H9 (cell line): ENCODE measurements at regions not wholly inside any gene's neighbourhood (a gene's known extent, or its start where the extent isn't known, plus 50 kb on each side); places are given as distances from the start of the nearest gene placed in this dataset.

Source experiments
- DNase-seq: peaks from one replicate; pipeline ENCODE4 v3.0.0-alpha.2; 2017
- H2AFZ ChIP-seq: one replicate; pipeline ENCODE4 v1.6.1; 2013; ENCODE audit warnings: mild to moderate bottlenecking, low read length, control low read depth, moderate library complexity
- H2AK5ac ChIP-seq: 2 replicates; pipeline ENCODE4 v1.6.1; 2013; ENCODE audit warnings: low read length, control low read depth, mixed read lengths; ENCODE audit not compliant: insufficient read length
- H2BK120ac ChIP-seq: one replicate; pipeline ENCODE4 v1.6.1; 2013; ENCODE audit warnings: low read depth, mild to moderate bottlenecking, low read length, control low read depth, inconsistent platforms; ENCODE audit not compliant: poor library complexity, severe bottlenecking
- H2BK12ac ChIP-seq: 2 replicates; pipeline ENCODE4 v1.6.1; 2013; ENCODE audit warnings: low read length, control low read depth, mixed read lengths, low read depth; ENCODE audit not compliant: insufficient read length
- H2BK15ac ChIP-seq: 2 replicates; pipeline ENCODE4 v1.6.1; 2013; ENCODE audit warnings: low read depth, low read length, control low read depth
- H2BK20ac ChIP-seq: one replicate; pipeline ENCODE4 v1.6.1; 2013; ENCODE audit warnings: low read depth, mild to moderate bottlenecking, low read length, control low read depth, inconsistent platforms; ENCODE audit not compliant: poor library complexity, severe bottlenecking
- H2BK5ac ChIP-seq: 2 replicates; pipeline ENCODE4 v1.6.1; 2013; ENCODE audit warnings: low read length, control low read depth, mixed read lengths; ENCODE audit not compliant: insufficient read length
- H3K14ac ChIP-seq: 2 replicates; pipeline ENCODE4 v1.6.1; 2013; ENCODE audit warnings: low read length, control low read depth; ENCODE audit not compliant: insufficient read depth
- H3K18ac ChIP-seq: 2 replicates; pipeline ENCODE4 v1.6.1; 2013; ENCODE audit warnings: low read depth, mild to moderate bottlenecking, mixed read lengths, low read length, control low read depth; ENCODE audit not compliant: insufficient read length
- H3K23ac ChIP-seq: 2 replicates; pipeline ENCODE4 v1.6.1; 2013; ENCODE audit warnings: low read length, control low read depth, mixed read lengths, low read depth; ENCODE audit not compliant: insufficient read length
- H3K23me2 ChIP-seq: 2 replicates; pipeline ENCODE4 v1.6.1; 2013; ENCODE audit warnings: low read depth, mild to moderate bottlenecking, mixed read lengths, low read length, control low read depth; ENCODE audit not compliant: insufficient read length, poor library complexity, severe bottlenecking
- H3K27ac ChIP-seq: 2 replicates; pipeline ENCODE4 v1.5.1; 2013; ENCODE audit warnings: low read length, control low read depth, mixed read lengths, low read depth; ENCODE audit not compliant: insufficient read length
- H3K27me3 ChIP-seq: 2 replicates; pipeline ENCODE4 v1.6.1; 2013; ENCODE audit warnings: low read length, control low read depth, inconsistent platforms; ENCODE audit not compliant: insufficient read depth
- H3K4ac ChIP-seq: 2 replicates; pipeline ENCODE4 v1.6.1; 2013; ENCODE audit warnings: low read depth, mild to moderate bottlenecking, control low read depth, inconsistent platforms, low read length, moderate library complexity
- H3K4me1 ChIP-seq: 2 replicates; pipeline ENCODE4 v1.6.1; 2013; ENCODE audit warnings: low read length, control low read depth, inconsistent platforms; ENCODE audit not compliant: insufficient read depth
- H3K4me2 ChIP-seq: 2 replicates; pipeline ENCODE4 v1.6.1; 2013; ENCODE audit warnings: low read length, control low read depth, mixed read lengths; ENCODE audit not compliant: insufficient read length, insufficient read depth
- H3K56ac ChIP-seq: 2 replicates; pipeline ENCODE4 v1.6.1; 2013; ENCODE audit warnings: low read depth, mild to moderate bottlenecking, mixed read lengths, low read length, control low read depth; ENCODE audit not compliant: insufficient read length
- H3K79me1 ChIP-seq: 2 replicates; pipeline ENCODE4 v1.6.1; 2013; ENCODE audit warnings: low read depth, mild to moderate bottlenecking, moderate library complexity, low read length, control low read depth, inconsistent platforms; ENCODE audit not compliant: insufficient read depth, poor library complexity, severe bottlenecking
- H3K79me2 ChIP-seq: 2 replicates; pipeline ENCODE4 v1.6.1; 2013; ENCODE audit warnings: low read length, control low read depth, inconsistent platforms; ENCODE audit not compliant: insufficient read depth
- H3K9ac ChIP-seq: 2 replicates; pipeline ENCODE4 v1.6.1; 2013; ENCODE audit warnings: low read length, control low read depth, mixed read lengths; ENCODE audit not compliant: insufficient read length; ENCODE audit errors: extremely low read depth
- H3K9me3 ChIP-seq: one replicate; pipeline ENCODE4 v1.6.1; 2013; ENCODE audit warnings: low read depth, low read length, inconsistent platforms; ENCODE audit not compliant: control insufficient read depth
- H3T11ph ChIP-seq: one replicate; pipeline ENCODE4 v1.6.1; 2013; ENCODE audit warnings: mild to moderate bottlenecking, low read length, control low read depth, inconsistent platforms
- H4K20me1 ChIP-seq: one replicate; pipeline ENCODE4 v1.6.1; 2013; ENCODE audit not compliant: control insufficient read depth, insufficient read length, insufficient read depth
- H4K5ac ChIP-seq: 2 replicates; pipeline ENCODE4 v1.6.1; 2013; ENCODE audit warnings: low read depth, mild to moderate bottlenecking, mixed read lengths, low read length, control low read depth; ENCODE audit not compliant: insufficient read length
- H4K8ac ChIP-seq: replicated peaks from 2 replicates; pipeline ENCODE4 v1.6.1; 2013; ENCODE audit warnings: low read length, control low read depth, mixed read lengths, low read depth; ENCODE audit not compliant: insufficient read length
- H4K91ac ChIP-seq: 2 replicates; pipeline ENCODE4 v1.6.1; 2013; ENCODE audit warnings: low read depth, mild to moderate bottlenecking, moderate library complexity, mixed read lengths, low read length, control low read depth; ENCODE audit not compliant: insufficient read length
- H3K27ac Mint-ChIP-seq, 3 experiments: 2 replicates in 2 of 3; 3 replicates in 1 of 3; pipeline ENCODE4 v1.8.0; 2020 to 2021; ENCODE audit warnings: mixed read lengths in 3 of 3, mild to moderate bottlenecking in 1 of 3, moderate library complexity in 1 of 3
- H3K27me3 Mint-ChIP-seq: 2 replicates; pipeline ENCODE4 v1.8.0; 2021; ENCODE audit warnings: low read depth, mild to moderate bottlenecking, moderate library complexity, mixed read lengths
- H3K36me3 Mint-ChIP-seq, 3 experiments: 2 replicates in 2 of 3; 3 replicates in 1 of 3; pipeline ENCODE4 v1.8.0; 2020 to 2021; ENCODE audit warnings: low read depth in 3 of 3, mixed read lengths in 3 of 3; ENCODE audit not compliant: insufficient read depth in 1 of 3
- H3K4me1 Mint-ChIP-seq, 2 experiments: 2 replicates each; pipeline ENCODE4 v1.8.0; 2020; ENCODE audit warnings: mixed read lengths in 2 of 2
- H3K4me3 Mint-ChIP-seq, 2 experiments: 2 replicates in 1 of 2; 3 replicates in 1 of 2; pipeline ENCODE4 v1.8.0; 2020 to 2021; ENCODE audit warnings: mild to moderate bottlenecking in 2 of 2, mixed read lengths in 2 of 2, moderate library complexity in 1 of 2
- H3K9me3 Mint-ChIP-seq, 2 experiments: 2 replicates in 1 of 2; 3 replicates in 1 of 2; pipeline ENCODE4 v1.8.0; 2020; ENCODE audit warnings: mild to moderate bottlenecking in 2 of 2, mixed read lengths in 2 of 2, moderate library complexity in 1 of 2
- CTCF ChIP-seq: fragments of 200-600 bp; sonication (generic); conservative IDR thresholded peaks from 3 replicates; pipeline ENCODE4 v1.8.0; 2021; ENCODE audit warnings: antibody characterized with exemption, mild to moderate bottlenecking
- WGBS: extraction: QIAGEN DNeasy Blood & Tissue Kit; methylation state at CpG from one replicate; pipeline ENCODE4 v1.1.7; 2013; ENCODE audit warnings: missing lambda C conversion rate, low lambda C conversion rate, mixed read lengths; ENCODE audit not compliant: insufficient read length; ENCODE audit errors: extremely low coverage; 5-methylcytosine and 5-hydroxymethylcytosine counted together

GRCh38 chrX:63958134-63958865 is 173.3 kb upstream of the ARHGEF9 start:
- Histone ChIP-seq H4K91ac (no peak overlapping the region), H3K23ac (no peak overlapping the region), H2BK5ac (no peak overlapping the region), H3K27ac (no peak overlapping the region), H3K18ac (no peak overlapping the region), H2AK5ac (no peak overlapping the region), H2BK120ac (no peak overlapping the region), H3K79me2 (no peaks in the 10 kb centered on the region), H3T11ph (no peak overlapping the region), H3K4ac (no peak overlapping the region), H3K4me1 (no peaks in the 10 kb centered on the region; the same call in 1 of the 2 replicates), H3K23me2 (no peaks in the 10 kb centered on the region), H4K20me1 (no peaks in the 10 kb centered on the region), H4K5ac (no peak overlapping the region), H2BK15ac (no peak overlapping the region), H2AFZ (no peak overlapping the region), H2BK20ac (no peak overlapping the region), H3K56ac (no peak overlapping the region), H2BK12ac (no peak overlapping the region), H3K79me1 (no peaks in the 10 kb centered on the region), H4K8ac (no peak overlapping the region), H3K9ac (no peak overlapping the region), H3K27me3 (0 out of 2 replicates have a peak, but pooled peaks cover 2% of the 10 kb centered on the region), H3K4me2 (no peak overlapping the region), H3K9me3 (peaks cover 29% of the 10 kb centered on the region), H3K14ac (no peak overlapping the region)
- peaks cover 2 to 16% (median 7%) of the 10 kb centered on the region in 3 experiments; a peak in 6 of 7 replicates for H3K36me3 Mint-ChIP-seq
- TF ChIP-seq CTCF, result no peak
- no peak overlapping the region for H3K4me3 Mint-ChIP-seq
- WGBS, result no CpG with 5 or more reads among the region's 2 CpGs
- no peaks in the 10 kb centered on the region for H3K27me3 Mint-ChIP-seq
- peaks cover 70 to 79% of the 10 kb centered on the region in 2 experiments for H3K9me3 Mint-ChIP-seq
- H3K4me1 Mint-ChIP-seq, result peaks cover 20 to 25% of the 10 kb centered on the region in 2 experiments
- no peak for DNase-seq
- H3K27ac Mint-ChIP-seq, result no peak overlapping the region
